ENCODE measurements at regions not wholly inside any gene's neighbourhood (a gene's known extent, or its start where the extent isn't known, plus 50 kb on each side); places are given as distances from the start of the nearest gene placed in this dataset.

- no peak overlapping the region for H3K27ac ChIP-seq (ENCODE audit: low read depth in 1 of 2, low read length in 2 of 2)
- Mint-ChIP-seq H3K9me3 (peaks cover 2 to 17% (median 8%) of the 10 kb centered on the region in 7 donors), H3K4me3 (no peak overlapping the region), H3K36me3 (no peaks in the 10 kb centered on the region), H3K27me3 (ENCODE audit: low read depth in 3 of 3) (peaks cover 0 to 3% (median 0%) of the 10 kb centered on the region in 3 donors), H3K27ac (no peak overlapping the region), H3K4me1 (no peaks in the 10 kb centered on the region)
- no peaks in the 10 kb centered on the region for H3K9me3 ChIP-seq (replicated peaks in 1 of 2; ENCODE audit: control insufficient read depth in 1 of 2, insufficient read depth in 1 of 2, low read length in 2 of 2)
- no peaks in the 10 kb centered on the region for H3K79me2 ChIP-seq (ENCODE audit: insufficient read depth, low read length)
- H3K9ac ChIP-seq (ENCODE audit: insufficient read depth, low read length, poor library complexity, severe bottlenecking), result no peak overlapping the region
- no peak for TF ChIP-seq CTCF (IDR thresholded peaks at IDR 0.05)
- no peaks in the 10 kb centered on the region for H3K27me3 ChIP-seq (ENCODE audit: control insufficient read depth in 2 of 2, insufficient read depth in 2 of 2, low read length in 2 of 2)
- no peak overlapping the region for H2AFZ ChIP-seq (ENCODE audit: insufficient read depth, low read depth, low read length, poor library complexity, severe bottlenecking)
- no peaks in the 10 kb centered on the region for H3K4me1 ChIP-seq (ENCODE audit: control insufficient read depth in 1 of 2, insufficient read depth in 2 of 2, low read length in 2 of 2)
- H4K20me1 ChIP-seq (ENCODE audit: insufficient read depth, low read length), result no peaks in the 10 kb centered on the region
- H3K4me2 ChIP-seq (replicated peaks; ENCODE audit: extremely low read depth, low read length, poor library complexity, severe bottlenecking), result no peak overlapping the region
- intact Hi-C loops (cut with micrococcal nuclease), result no loop called here
- DNase-seq, result no peak
- H3K4me3 ChIP-seq (replicated peaks in 1 of 3; ENCODE audit: low read depth in 2 of 3, low read length in 3 of 3), result no peak overlapping the region
- H3K36me3 ChIP-seq (replicated peaks in 1 of 2; ENCODE audit: control insufficient read depth in 1 of 2, insufficient read depth in 2 of 2, low read length in 2 of 2), result no peaks in the 10 kb centered on the region
Observed at GRCh38 chr2:67596871-67597270, 199.7 kb downstream of the ETAA1 start.

- H3K27ac ChIP-seq (ENCODE audit: low read depth in 1 of 2, low read length in 2 of 2), result no peak overlapping the region
- no peaks in the 10 kb centered on the region for H3K4me1 Mint-ChIP-seq
- no peaks in the 10 kb centered on the region for H3K9me3 ChIP-seq (replicated peaks in 1 of 2; ENCODE audit: control insufficient read depth in 1 of 2, insufficient read depth in 1 of 2, low read length in 2 of 2)
- no peaks in the 10 kb centered on the region for H4K20me1 ChIP-seq (ENCODE audit: insufficient read depth, low read length)
- intact Hi-C loops (cut with micrococcal nuclease), result no loop called here
- no peaks in the 10 kb centered on the region for H3K4me1 ChIP-seq (ENCODE audit: control insufficient read depth in 1 of 2, insufficient read depth in 2 of 2, low read length in 2 of 2)
- H3K4me3 ChIP-seq (replicated peaks in 1 of 3; ENCODE audit: low read depth in 2 of 3, low read length in 3 of 3), result no peak overlapping the region
- H3K79me2 ChIP-seq (ENCODE audit: insufficient read depth, low read length), result no peaks in the 10 kb centered on the region
- no peaks in the 10 kb centered on the region for H3K36me3 Mint-ChIP-seq
- H3K4me2 ChIP-seq (replicated peaks; ENCODE audit: extremely low read depth, low read length, poor library complexity, severe bottlenecking), result no peak overlapping the region
- H3K9ac ChIP-seq (ENCODE audit: insufficient read depth, low read length, poor library complexity, severe bottlenecking), result no peak overlapping the region
- no peaks in the 10 kb centered on the region for H3K27me3 ChIP-seq (ENCODE audit: control insufficient read depth in 2 of 2, insufficient read depth in 2 of 2, low read length in 2 of 2)
- H3K27me3 Mint-ChIP-seq (ENCODE audit: low read depth in 3 of 3), result peaks cover 0 to 3% (median 0%) of the 10 kb centered on the region in 3 donors
- no peak overlapping the region for H3K27ac Mint-ChIP-seq
- H3K9me3 Mint-ChIP-seq, result peaks cover 2 to 8% (median 3%) of the 10 kb centered on the region in 7 donors
- no peak overlapping the region for H2AFZ ChIP-seq (ENCODE audit: insufficient read depth, low read depth, low read length, poor library complexity, severe bottlenecking)
- DNase-seq, result no peak
- TF ChIP-seq CTCF (IDR thresholded peaks at IDR 0.05), result no peak
- no peak overlapping the region for H3K4me3 Mint-ChIP-seq
- no peaks in the 10 kb centered on the region for H3K36me3 ChIP-seq (replicated peaks in 1 of 2; ENCODE audit: control insufficient read depth in 1 of 2, insufficient read depth in 2 of 2, low read length in 2 of 2)
Observed at GRCh38 chr2:67599561-67599960, 202.4 kb downstream of the ETAA1 start.
